Epidermal melanocyte (primary cell): ENCODE measurements at regions not wholly inside any gene's neighbourhood (a gene's known extent, or its start where the extent isn't known, plus 50 kb on each side); places are given as distances from the start of the nearest gene placed in this dataset.

Experiments
- DNase-seq: peaks from one replicate; pipeline ENCODE4 v3.0.0; 2011; ENCODE audit warnings: low spot score; ENCODE audit not compliant: insufficient read length

- DNase-seq = no peak
These were observed 462.3 kb upstream of the ADGRL3 start for GRCh38 chr4:60737858-60738257.

- no peak for DNase-seq
These were observed 456.5 kb upstream of the ADGRL3 start for GRCh38 chr4:60743654-60744053.

- no peak for DNase-seq
These were observed 455.4 kb upstream of the ADGRL3 start for GRCh38 chr4:60744767-60745166.

GRCh38 chr4:60745800-60746571 is 454.1 kb upstream of the ADGRL3 start:
- DNase-seq = no peak

- DNase-seq = no peak
These were observed 449.2 kb upstream of the ADGRL3 start for GRCh38 chr4:60750962-60751361.

- no peak for DNase-seq
These were observed 442.0 kb upstream of the ADGRL3 start for GRCh38 chr4:60757986-60758680.

- DNase-seq = no peak
These were observed 440.4 kb upstream of the ADGRL3 start for GRCh38 chr4:60759518-60760245.

GRCh38 chr4:60780874-60781273 is 419.3 kb upstream of the ADGRL3 start:
- no peak for DNase-seq

- DNase-seq = no peak
These were observed 409.5 kb upstream of the ADGRL3 start for GRCh38 chr4:60790608-60791007.

- no peak for DNase-seq
These were observed 405.8 kb upstream of the ADGRL3 start for GRCh38 chr4:60794372-60794771.

- no peak for DNase-seq
These were observed 400.9 kb upstream of the ADGRL3 start for GRCh38 chr4:60799214-60799613.

- DNase-seq = no peak
These were observed 399.4 kb upstream of the ADGRL3 start for GRCh38 chr4:60800701-60801100.

- DNase-seq = no peak
These were observed 394.4 kb upstream of the ADGRL3 start for GRCh38 chr4:60805500-60806313.

- DNase-seq = no peak
These were observed 391.2 kb upstream of the ADGRL3 start for GRCh38 chr4:60808726-60809485.

- DNase-seq = no peak
These were observed 390.7 kb upstream of the ADGRL3 start for GRCh38 chr4:60809486-60809800.

GRCh38 chr4:60812811-60813210 is 387.3 kb upstream of the ADGRL3 start:
- no peak for DNase-seq

- no peak for DNase-seq
These were observed 385.6 kb upstream of the ADGRL3 start for GRCh38 chr4:60814549-60814948.

- DNase-seq = no peak
These were observed 382.5 kb upstream of the ADGRL3 start for GRCh38 chr4:60817609-60818008.

GRCh38 chr4:60822986-60823385 is 377.1 kb upstream of the ADGRL3 start:
- no peak for DNase-seq

GRCh38 chr4:60840020-60840419 is 360.1 kb upstream of the ADGRL3 start:
- no peak for DNase-seq

- DNase-seq = no peak
These were observed 353.4 kb upstream of the ADGRL3 start for GRCh38 chr4:60846678-60847077.
